OCI-LY7 (cell line): ENCODE measurements at regions not wholly inside any gene's neighbourhood (a gene's known extent, or its start where the extent isn't known, plus 50 kb on each side); places are given as distances from the start of the nearest gene placed in this dataset.

Experiments
- CTCF ChIP-seq: fragments of 200-600 bp; sonication (generic); conservative IDR thresholded peaks from 2 replicates; pipeline ENCODE4 v1.5.1; 2014; ENCODE audit warnings: mild to moderate bottlenecking, antibody characterized with exemption, low read length, moderate library complexity, mixed read lengths
- EZH2phosphoT487 ChIP-seq: fragments of 200-600 bp; sonication (generic); IDR thresholded peaks from 2 replicates; pipeline ENCODE4 v1.6.1; 2018; ENCODE audit warnings: low read depth, borderline replicate concordance, mild to moderate bottlenecking, mixed run types, antibody characterized with exemption, low read length, moderate library complexity, mixed read lengths

GRCh38 chr21:32184485-32184884 lies 94.4 kb downstream of the MIS18A start:
- TF ChIP-seq CTCF, result no peak
- TF ChIP-seq EZH2phosphoT487, result no peak
